Suppressor macrophage treated with lipopolysaccharide for 4 hours (primary cell): ENCODE measurements at regions not wholly inside any gene's neighbourhood (a gene's known extent, or its start where the extent isn't known, plus 50 kb on each side); places are given as distances from the start of the nearest gene placed in this dataset.
A peak's percentile ranks its signal among the peaks of the same experiment; 100 is the strongest.
"Not testable (repeated sequence)": the region's sequence is repeated elsewhere in the genome, so short reads cannot be mapped to it uniquely, and the experiment has no call there.

Experiments used
- DNase-seq: peaks from one replicate; pipeline ENCODE4 v3.0.0-alpha.2; 2020

GRCh38 chr5:174828804-174829510 lies 104.6 kb downstream of the MSX2 start:
- no peak for DNase-seq

DNA sequence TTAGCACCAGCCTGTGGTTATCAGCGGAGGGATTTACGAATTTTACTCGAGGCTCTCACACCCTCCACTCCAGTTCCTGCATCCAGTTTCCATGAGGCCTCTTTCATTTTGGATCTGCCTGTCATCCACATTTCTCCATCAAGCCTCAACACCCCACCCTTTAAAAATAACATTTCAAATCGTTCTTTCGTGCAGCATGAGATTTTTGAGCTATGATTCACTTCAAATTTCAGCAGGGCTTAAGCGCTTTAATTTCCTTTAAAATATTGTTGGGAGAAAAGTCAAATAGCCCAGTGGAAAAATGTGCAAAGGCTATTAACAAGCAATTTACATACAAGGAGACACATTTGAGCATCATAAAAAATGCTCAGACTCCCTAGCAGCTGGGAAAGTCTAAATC lies 103.2 kb downstream of the MSX2 start:
- no peak for DNase-seq

DNA sequence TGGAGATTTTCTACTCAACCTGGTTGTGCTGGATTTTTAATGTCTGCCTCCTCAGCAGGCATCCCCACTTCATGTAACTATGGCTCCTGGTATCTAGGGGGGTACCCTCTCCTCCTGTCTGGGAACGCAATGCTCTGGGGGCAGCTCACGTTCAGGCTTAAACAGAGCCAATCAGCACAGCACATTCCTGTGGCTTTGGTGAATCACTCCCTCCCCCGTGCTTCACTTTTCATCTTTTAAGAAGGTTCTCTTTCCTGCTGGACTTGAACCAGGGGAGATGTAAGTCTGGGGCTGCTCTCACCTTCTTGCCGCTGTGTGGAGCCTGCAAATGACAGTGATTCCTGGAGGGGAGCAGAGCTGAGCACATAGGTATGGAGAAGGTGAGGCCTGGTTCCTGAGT lies 101.2 kb downstream of the MSX2 start:
- no peak for DNase-seq

DNA sequence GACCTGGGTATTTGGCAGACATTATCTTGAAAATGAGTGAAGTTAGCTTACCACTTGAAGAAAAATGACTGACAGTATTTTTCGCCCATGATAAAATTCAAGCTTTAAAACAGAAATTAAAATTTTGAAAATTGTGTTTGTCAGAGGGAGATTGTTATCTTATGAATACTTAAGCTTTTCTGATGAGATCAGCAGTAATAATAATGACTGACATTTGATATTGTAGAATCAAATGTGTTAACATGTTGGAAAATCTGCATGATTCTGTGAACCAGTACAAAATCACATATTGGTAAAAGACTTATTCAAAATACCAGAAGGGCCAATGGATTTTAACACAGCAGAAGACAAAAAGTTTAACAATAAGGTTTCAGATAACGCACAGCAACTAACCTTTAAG lies 94.0 kb downstream of the MSX2 start:
- DNase-seq: no peak

DNA sequence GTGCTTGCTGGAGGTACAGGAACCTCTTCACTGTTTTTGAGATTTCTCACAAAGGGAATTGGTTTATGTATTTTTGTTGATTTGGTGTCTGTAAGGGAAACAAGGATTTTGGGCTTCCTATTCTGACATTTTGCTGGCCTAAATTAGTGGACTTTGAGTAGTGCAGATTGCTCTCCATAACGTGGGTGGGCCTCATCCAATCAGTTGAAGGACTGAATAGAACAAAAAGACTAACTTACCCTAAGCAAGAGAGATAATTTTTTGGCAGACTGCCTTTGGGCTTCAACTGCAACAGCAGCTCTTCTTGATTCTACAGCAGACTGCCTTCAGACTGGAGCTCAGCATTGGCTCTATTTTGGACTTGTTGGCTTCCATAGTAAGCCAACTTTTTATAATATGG lies 93.2 kb downstream of the MSX2 start:
- DNase-seq: no peak

- no peak for DNase-seq
Observed at GRCh38 chr5:174816858-174817257, 92.5 kb downstream of the MSX2 start.

DNA sequence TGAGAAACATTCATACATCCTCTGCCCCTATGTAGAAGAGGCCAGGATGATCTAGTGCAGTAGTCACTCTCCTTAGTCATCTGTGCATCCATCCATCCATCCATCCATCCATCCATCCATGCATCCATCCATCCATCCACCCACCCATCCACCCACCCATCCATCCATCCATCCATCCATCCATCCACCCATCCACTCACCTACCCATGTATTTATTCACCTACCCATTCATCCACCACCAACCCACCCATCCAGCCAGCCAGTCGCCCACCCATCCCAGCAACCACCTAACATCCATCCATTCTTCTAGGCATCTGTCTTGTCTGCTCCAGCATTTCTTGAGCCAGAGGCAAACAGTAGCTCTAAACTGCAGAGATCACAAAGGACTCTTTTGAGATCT lies 87.1 kb downstream of the MSX2 start:
- DNase-seq: no peak

DNA sequence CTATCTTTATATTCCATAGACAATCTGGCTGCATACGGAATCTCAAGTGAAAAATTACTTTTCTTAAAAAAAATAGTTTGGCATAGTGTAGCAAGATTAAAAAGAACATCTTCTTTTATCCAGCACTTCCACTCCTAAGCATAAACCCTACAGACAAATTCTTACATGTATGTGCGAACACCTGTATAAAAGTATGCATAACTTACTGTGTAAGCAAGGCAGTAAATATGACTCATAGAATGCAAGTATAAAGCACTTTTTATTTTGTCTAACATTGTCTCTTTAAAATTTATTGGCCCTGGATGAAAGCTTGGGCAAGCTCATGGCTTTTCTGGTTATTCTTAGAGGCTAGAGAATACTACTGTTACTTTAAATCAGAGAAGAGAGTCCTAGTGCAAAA lies 86.4 kb downstream of the MSX2 start:
- DNase-seq: no peak

DNA sequence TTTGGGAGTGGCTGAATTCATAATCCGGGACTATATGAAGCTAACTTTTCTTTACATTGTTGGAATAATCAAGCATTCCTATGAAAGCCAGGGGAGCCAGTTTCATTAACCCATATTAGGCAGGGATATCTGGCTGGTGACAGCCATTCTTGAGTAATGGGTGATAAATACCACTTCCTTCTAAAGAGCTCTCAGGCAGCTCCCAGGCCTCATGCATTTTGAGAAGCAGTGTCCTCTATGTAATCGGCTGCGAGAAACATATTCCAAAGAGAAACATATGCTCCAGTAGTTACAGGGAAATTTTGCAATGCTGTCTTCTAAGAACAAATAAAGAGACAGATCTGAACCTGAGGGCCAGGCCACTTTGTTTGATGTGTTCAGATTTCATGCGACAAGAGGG lies 83.1 kb downstream of the MSX2 start:
- no peak for DNase-seq

- DNase-seq: no peak
Observed at GRCh38 chr5:174806729-174807128, 82.3 kb downstream of the MSX2 start.

DNA sequence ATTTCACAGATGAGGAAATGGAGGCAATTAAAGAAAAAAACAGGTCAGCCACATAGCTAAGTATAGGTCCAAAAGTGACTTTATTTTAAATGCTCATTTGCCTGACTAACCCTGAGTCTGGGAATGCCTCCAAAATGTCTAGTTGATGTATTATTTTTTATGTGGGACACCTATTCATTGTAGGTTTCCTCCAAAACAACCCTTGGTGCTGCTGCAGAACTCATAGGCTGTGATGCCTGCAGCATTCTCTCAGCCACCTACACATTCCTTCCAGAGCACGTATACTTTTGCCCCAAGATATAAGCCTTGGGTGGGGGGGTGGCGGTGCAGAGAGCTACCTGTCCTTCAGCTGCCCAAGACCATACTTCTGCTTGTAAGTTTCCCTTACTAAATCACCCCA lies 77.4 kb downstream of the MSX2 start:
- DNase-seq: no peak

GRCh38 chr5:174800435-174800834 lies 76.1 kb downstream of the MSX2 start:
- no peak for DNase-seq

GRCh38 chr5:174799121-174799520 lies 74.7 kb downstream of the MSX2 start:
- no peak for DNase-seq

- DNase-seq: no peak
Observed at GRCh38 chr5:174798551-174798951, 74.2 kb downstream of the MSX2 start.

GRCh38 chr5:174796711-174797192 lies 72.4 kb downstream of the MSX2 start:
- no peak for DNase-seq

- DNase-seq: no peak
Observed at GRCh38 chr5:174794931-174795672, 70.7 kb downstream of the MSX2 start.

DNA sequence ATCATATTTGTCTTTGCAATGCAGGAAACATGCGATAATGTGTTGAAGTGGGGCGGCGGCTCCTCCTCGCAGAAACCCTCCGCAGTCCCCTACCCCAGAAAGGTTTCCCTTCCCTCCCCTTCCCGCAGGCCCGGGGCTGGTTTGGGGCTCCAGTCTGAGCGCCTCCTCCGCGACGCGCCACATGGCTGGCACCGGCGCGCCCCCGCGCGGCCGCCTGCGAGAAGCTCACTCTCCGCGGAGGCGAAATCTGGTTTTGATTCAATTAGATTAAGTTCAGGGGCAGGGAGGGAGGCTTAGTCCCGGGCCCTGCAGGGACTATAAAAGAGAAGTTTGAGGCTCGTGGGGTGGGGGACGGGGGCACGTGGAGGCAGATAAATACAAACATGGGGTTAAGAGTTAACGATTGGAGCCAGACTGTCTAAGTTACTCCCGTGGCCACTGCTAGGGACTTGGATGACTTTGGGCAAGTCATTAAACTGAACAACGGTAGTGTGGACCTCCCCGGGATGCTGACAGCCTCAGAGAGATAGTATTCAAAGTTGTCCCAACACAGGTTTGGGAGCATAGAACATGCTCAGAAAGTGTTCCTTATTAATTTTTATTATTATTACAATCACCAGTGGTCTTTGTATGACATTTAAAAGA lies 69.4 kb downstream of the MSX2 start:
- DNase-seq: peak; percentile 70

GRCh38 chr5:174793076-174793475 lies 68.7 kb downstream of the MSX2 start:
- DNase-seq: no peak

DNA sequence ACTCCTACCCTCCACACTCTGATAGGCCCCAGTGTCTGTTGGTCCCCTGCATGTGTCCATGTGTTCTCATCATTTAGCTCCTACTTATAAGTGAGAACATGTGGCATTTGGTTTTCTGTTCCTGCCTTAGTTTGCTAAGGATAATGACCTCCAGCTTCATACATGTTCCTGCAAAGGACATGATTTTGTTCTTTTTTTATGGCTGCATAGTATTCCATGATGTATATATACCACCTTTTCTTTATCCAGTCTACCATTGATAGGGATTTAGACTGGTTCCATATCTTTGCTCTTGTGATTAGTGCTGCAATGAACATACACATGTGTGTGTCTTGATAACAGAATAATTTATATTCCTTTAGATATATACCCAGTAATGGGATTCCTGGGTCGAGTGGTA lies 67.9 kb downstream of the MSX2 start:
- not testable (repeated sequence) for DNase-seq

- no peak for DNase-seq
Observed at GRCh38 chr5:174790906-174791305, 66.5 kb downstream of the MSX2 start.

DNA sequence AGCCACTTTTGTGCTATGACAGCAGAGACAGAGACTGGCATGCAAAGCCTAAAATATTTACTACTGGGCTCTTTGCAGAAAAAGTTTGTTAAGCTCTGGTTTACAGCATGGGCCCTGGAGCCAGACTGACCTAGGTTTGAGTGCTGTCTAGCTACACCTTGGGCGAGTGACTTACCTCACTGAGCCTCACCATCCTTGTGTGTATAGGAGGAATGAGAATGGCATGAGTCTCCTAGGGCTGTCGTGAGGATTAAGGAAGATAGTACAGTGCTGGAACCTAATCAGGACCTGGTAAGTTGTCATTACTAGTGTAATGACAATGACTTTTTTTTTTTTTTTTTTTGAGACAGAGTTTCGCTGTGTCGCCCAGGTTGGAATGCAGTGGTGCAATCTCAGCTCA lies 65.2 kb downstream of the MSX2 start:
- DNase-seq: no peak

DNA sequence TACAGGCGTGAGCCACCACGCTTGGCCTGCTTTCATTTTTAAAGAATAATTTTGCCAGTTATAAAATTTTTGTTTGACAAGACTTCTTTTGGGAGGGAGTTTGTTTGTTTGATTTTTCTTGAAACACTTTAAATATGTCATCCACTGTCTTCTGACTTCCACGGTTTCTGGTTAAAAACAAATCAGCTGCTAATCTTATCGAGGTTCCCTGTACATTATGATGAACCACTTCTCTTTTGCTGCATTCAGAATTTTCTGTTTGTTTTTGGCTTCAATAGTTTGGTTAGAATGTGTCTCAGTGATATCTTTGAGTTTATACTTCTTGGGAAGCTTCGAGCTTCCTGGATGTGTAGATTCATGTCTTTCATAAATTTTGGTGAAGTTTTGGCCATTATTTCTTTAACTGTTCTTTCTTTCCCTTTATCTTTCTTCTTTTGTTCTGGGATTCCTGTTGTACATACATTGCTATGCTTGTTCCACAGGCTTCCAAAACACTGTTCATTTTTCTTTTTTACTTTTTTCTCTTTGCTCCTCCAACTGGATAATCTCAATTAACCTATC lies 60.8 kb downstream of the MSX2 start:
- no peak for DNase-seq
